NOMO-1 treated with dmso at 0.1 percent for 144 hours (cell line): ENCODE measurements at regions not wholly inside any gene's neighbourhood (a gene's known extent, or its start where the extent isn't known, plus 50 kb on each side); places are given as distances from the start of the nearest gene placed in this dataset.

Experiments used
- DNase-seq: peaks from one replicate; lab custom pipeline; 2025; ENCODE audit not compliant: unreplicated experiment; lab: John Stamatoyannopoulos, UW

- no peak for DNase-seq
Observed at GRCh38 chr2:180743401-180743800, 237.0 kb upstream of the UBE2E3 start.

- DNase-seq: no peak
Observed at GRCh38 chr2:180742801-180743200, 237.6 kb upstream of the UBE2E3 start.

- no peak for DNase-seq
Observed at GRCh38 chr2:180739070-180739469, 241.3 kb upstream of the UBE2E3 start.

- DNase-seq: no peak
Observed at GRCh38 chr2:180735799-180736198, 244.6 kb upstream of the UBE2E3 start.

- no peak for DNase-seq
Observed at GRCh38 chr2:180734382-180734781, 246.0 kb upstream of the UBE2E3 start.

- DNase-seq: no peak
Observed at GRCh38 chr2:180733330-180733729, 247.1 kb upstream of the UBE2E3 start.

GRCh38 chr2:180732337-180732736 lies 248.1 kb upstream of the UBE2E3 start:
- DNase-seq: no peak

GRCh38 chr2:180730976-180731375 lies 249.4 kb upstream of the UBE2E3 start:
- DNase-seq: peak; percentile 41

GRCh38 chr2:180728928-180729559 lies 251.4 kb upstream of the UBE2E3 start:
- DNase-seq: no peak

GRCh38 chr2:180723712-180724111 lies 256.7 kb upstream of the UBE2E3 start:
- DNase-seq: no peak

GRCh38 chr2:180722551-180723239 lies 257.7 kb upstream of the UBE2E3 start:
- DNase-seq: no peak

GRCh38 chr2:180720829-180721228 lies 259.6 kb upstream of the UBE2E3 start:
- no peak for DNase-seq

GRCh38 chr2:180717588-180717987 lies 262.8 kb upstream of the UBE2E3 start:
- no peak for DNase-seq

- no peak for DNase-seq
Observed at GRCh38 chr2:180716186-180717180, 263.9 kb upstream of the UBE2E3 start.

GRCh38 chr2:180715044-180715443 lies 265.4 kb upstream of the UBE2E3 start:
- DNase-seq: no peak

GRCh38 chr2:180709392-180710145 lies 270.8 kb upstream of the UBE2E3 start:
- DNase-seq: no peak

GRCh38 chr2:180707884-180708205 lies 272.6 kb upstream of the UBE2E3 start:
- peak; percentile 68 for DNase-seq

- peak; percentile 68 for DNase-seq
Observed at GRCh38 chr2:180707175-180707883, 273.1 kb upstream of the UBE2E3 start.

- no peak for DNase-seq
Observed at GRCh38 chr2:180706694-180707093, 273.7 kb upstream of the UBE2E3 start.

- DNase-seq: no peak
Observed at GRCh38 chr2:180705551-180705950, 274.9 kb upstream of the UBE2E3 start.
